IMR-90 (cell line): ENCODE measurements at regions not wholly inside any gene's neighbourhood (a gene's known extent, or its start where the extent isn't known, plus 50 kb on each side); places are given as distances from the start of the nearest gene placed in this dataset.

Experiments used
- BHLHE40 ChIP-seq: fragments of 150-350 bp; IDR thresholded peaks from 2 replicates; pipeline ENCODE4 v1.6.1; 2016; ENCODE audit warnings: mild to moderate bottlenecking, low read depth, low read length
- CEBPB ChIP-seq: IDR thresholded peaks from 2 replicates; pipeline ENCODE4 v1.6.1; 2012; ENCODE audit warnings: low read depth, low read length, improper control_type of control experiment
- CHD1 ChIP-seq: IDR thresholded peaks from 2 replicates; pipeline ENCODE4 v1.6.1; 2012; ENCODE audit warnings: low read depth, low read length, improper control_type of control experiment
- FOS ChIP-seq: fragments of 150-350 bp; IDR thresholded peaks from 2 replicates; pipeline ENCODE4 v1.6.1; 2016; ENCODE audit warnings: low read depth, low read length
- MAZ ChIP-seq: IDR thresholded peaks from 2 replicates; pipeline ENCODE4 v1.6.1; 2012; ENCODE audit warnings: low read depth, mild to moderate bottlenecking, low read length, improper control_type of control experiment, moderate library complexity, borderline replicate concordance
- NFE2L2 ChIP-seq: fragments of 150-350 bp; IDR thresholded peaks from 2 replicates; pipeline ENCODE4 v1.6.1; 2016; ENCODE audit warnings: low read depth, mild to moderate bottlenecking, low read length
- POLR2A ChIP-seq: IDR thresholded peaks from 2 replicates; pipeline ENCODE4 v1.6.1; 2012; ENCODE audit warnings: mild to moderate bottlenecking, low read depth, low read length
- RAD21 ChIP-seq: IDR thresholded peaks from 2 replicates; pipeline ENCODE4 v1.6.1; 2012; ENCODE audit warnings: low read length, improper control_type of control experiment
- RCOR1 ChIP-seq: IDR thresholded peaks from 2 replicates; pipeline ENCODE4 v1.6.1; 2012; ENCODE audit warnings: mild to moderate bottlenecking, low read length, improper control_type of control experiment; ENCODE audit not compliant: insufficient replicate concordance
- SMC3 ChIP-seq: fragments of 150-350 bp; IDR thresholded peaks from 2 replicates; pipeline ENCODE4 v1.6.1; 2016; ENCODE audit warnings: low read depth, mild to moderate bottlenecking, antibody characterized with exemption, low read length, moderate library complexity
- TF ChIP-seq, protein P1 (sequence below): conservative IDR thresholded peaks from 2 replicates; pipeline ENCODE4 v1.5.1; 2012; ENCODE audit warnings: mild to moderate bottlenecking, low read depth, low read length, improper control_type of control experiment
- TF ChIP-seq, protein P2 (sequence below): fragments of 150-350 bp; IDR thresholded peaks from 2 replicates; pipeline ENCODE4 v1.6.1; 2016; ENCODE audit warnings: low read depth, mild to moderate bottlenecking, low read length, moderate library complexity, borderline replicate concordance
- TF ChIP-seq, protein P3 (sequence below): fragments of 150-350 bp; IDR thresholded peaks from 2 replicates; pipeline ENCODE4 v1.6.1; 2017; ENCODE audit warnings: mild to moderate bottlenecking, antibody characterized with exemption, low read length, low read depth

DNA sequence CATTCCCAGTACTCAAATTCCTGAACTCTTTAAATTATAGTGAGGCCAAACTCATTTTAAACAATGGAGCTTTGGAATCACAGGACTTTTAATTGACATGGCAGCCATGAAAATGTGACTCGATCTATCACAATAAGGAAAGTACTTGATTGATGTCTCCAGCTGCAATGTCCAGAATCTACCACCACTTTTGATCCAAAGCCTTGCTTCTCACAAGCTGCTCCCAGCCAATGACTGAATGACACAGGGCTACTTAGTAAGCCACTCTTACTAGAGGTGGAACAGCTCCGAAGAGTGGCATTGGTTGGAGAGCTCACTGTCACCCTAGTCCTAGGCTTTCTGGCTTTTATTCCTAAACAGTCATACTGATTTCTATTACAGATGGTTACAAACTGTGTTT, 270.1 kb downstream of the IRS1 start:
- TF ChIP-seq NFE2L2: no peak
- no peak for TF ChIP-seq POLR2A
- TF ChIP-seq, protein P1, sequence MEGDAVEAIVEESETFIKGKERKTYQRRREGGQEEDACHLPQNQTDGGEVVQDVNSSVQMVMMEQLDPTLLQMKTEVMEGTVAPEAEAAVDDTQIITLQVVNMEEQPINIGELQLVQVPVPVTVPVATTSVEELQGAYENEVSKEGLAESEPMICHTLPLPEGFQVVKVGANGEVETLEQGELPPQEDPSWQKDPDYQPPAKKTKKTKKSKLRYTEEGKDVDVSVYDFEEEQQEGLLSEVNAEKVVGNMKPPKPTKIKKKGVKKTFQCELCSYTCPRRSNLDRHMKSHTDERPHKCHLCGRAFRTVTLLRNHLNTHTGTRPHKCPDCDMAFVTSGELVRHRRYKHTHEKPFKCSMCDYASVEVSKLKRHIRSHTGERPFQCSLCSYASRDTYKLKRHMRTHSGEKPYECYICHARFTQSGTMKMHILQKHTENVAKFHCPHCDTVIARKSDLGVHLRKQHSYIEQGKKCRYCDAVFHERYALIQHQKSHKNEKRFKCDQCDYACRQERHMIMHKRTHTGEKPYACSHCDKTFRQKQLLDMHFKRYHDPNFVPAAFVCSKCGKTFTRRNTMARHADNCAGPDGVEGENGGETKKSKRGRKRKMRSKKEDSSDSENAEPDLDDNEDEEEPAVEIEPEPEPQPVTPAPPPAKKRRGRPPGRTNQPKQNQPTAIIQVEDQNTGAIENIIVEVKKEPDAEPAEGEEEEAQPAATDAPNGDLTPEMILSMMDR: no peak
- no peak for TF ChIP-seq SMC3
- no peak for TF ChIP-seq BHLHE40
- TF ChIP-seq RAD21: no peak
- TF ChIP-seq, protein P2, sequence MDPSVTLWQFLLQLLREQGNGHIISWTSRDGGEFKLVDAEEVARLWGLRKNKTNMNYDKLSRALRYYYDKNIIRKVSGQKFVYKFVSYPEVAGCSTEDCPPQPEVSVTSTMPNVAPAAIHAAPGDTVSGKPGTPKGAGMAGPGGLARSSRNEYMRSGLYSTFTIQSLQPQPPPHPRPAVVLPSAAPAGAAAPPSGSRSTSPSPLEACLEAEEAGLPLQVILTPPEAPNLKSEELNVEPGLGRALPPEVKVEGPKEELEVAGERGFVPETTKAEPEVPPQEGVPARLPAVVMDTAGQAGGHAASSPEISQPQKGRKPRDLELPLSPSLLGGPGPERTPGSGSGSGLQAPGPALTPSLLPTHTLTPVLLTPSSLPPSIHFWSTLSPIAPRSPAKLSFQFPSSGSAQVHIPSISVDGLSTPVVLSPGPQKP: no peak
- no peak for TF ChIP-seq CEBPB
- TF ChIP-seq RCOR1: no peak
- no peak for TF ChIP-seq CHD1
- no peak for TF ChIP-seq FOS
- no peak for TF ChIP-seq MAZ
- TF ChIP-seq, protein P3, sequence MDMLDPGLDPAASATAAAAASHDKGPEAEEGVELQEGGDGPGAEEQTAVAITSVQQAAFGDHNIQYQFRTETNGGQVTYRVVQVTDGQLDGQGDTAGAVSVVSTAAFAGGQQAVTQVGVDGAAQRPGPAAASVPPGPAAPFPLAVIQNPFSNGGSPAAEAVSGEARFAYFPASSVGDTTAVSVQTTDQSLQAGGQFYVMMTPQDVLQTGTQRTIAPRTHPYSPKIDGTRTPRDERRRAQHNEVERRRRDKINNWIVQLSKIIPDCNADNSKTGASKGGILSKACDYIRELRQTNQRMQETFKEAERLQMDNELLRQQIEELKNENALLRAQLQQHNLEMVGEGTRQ: no peak
